Ovary (tissue), 3 donors: ENCODE measurements at regions not wholly inside any gene's neighbourhood (a gene's known extent, or its start where the extent isn't known, plus 50 kb on each side); places are given as distances from the start of the nearest gene placed in this dataset.

ENCODE experiments used
- CTCF ChIP-seq, 3 donors: fragments of 450-650 bp in 2 of 3; fragments of 200-600 bp in 1 of 3; IDR thresholded peaks; one replicate each; pipeline versions ENCODE4 v1.5.1 to v1.8.0; 2016 to 2022; ENCODE audit warnings: antibody characterized with exemption in 3 of 3, mild to moderate bottlenecking in 1 of 3
- POLR2A ChIP-seq: fragments of 450-650 bp; IDR thresholded peaks from one replicate; pipeline ENCODE4 v1.6.1; 2017; ENCODE audit warnings: antibody characterized with exemption, mild to moderate bottlenecking, moderate library complexity
- donor health status: DM: no; HTN: no; CAD: no.

- TF ChIP-seq CTCF (IDR thresholded peaks at IDR 0.05) (no peak), POLR2A (no peak)
Measured at GRCh38 chr1:214859647-214860046, 222.9 kb upstream of the KCNK2 start.
